HepG2 (cell line): ENCODE measurements at regions not wholly inside any gene's neighbourhood (a gene's known extent, or its start where the extent isn't known, plus 50 kb on each side); places are given as distances from the start of the nearest gene placed in this dataset.
A peak's percentile ranks its signal among the peaks of the same experiment; 100 is the strongest.

Experiments
- ATAC-seq: fragments of 200-7000 bp; cut with Tn5 transposase; 3 replicates; pipeline ENCODE4 v1.9.1; 2020; ENCODE audit warnings: mild to moderate bottlenecking, moderate library complexity
- BruUV-seq: library from RNA; stranded (reverse); fragments of 400-500 nt; replicated peaks from 2 replicates; lab custom pipeline; 2021; lab: Mats Ljungman, UMichigan
- CTCF ChIA-PET: fragments of 300-600 bp; formaldehyde crosslinking; extraction: SDS; loops from one replicate; lab custom pipeline; 2021; ENCODE audit warnings: low total read pairs, inconsistent platforms, low intra/inter-chr PET ratio; lab: Yijun Ruan, JAX
- POLR2A ChIA-PET: fragments of 350-600 bp; sonication (Branson Sonifier 250); formaldehyde crosslinking; loops from one replicate; lab custom pipeline; 2020; ENCODE audit warnings: antibody characterized with exemption, inconsistent platforms; lab: Yijun Ruan, JAX
- DNase-seq: peaks from one replicate; pipeline ENCODE4 v3.0.0-alpha.2; 2015; ENCODE audit warnings: low spot score
- FAIRE-seq: peaks from 3 replicates; lab custom pipeline; 2011; peaks lifted over from hg19 to GRCh38; lab: Jason Lieb, UNC
- H2AFZ ChIP-seq: one replicate; pipeline ENCODE4 v1.6.1; 2011; ENCODE audit warnings: low read length, inconsistent platforms
- H3K27ac ChIP-seq: fragments of 300-600 bp; 3 replicates; pipeline ENCODE4 v1.8.0; 2011; ENCODE audit warnings: mixed run types, mild to moderate bottlenecking, mixed read lengths, low read length, inconsistent platforms; ENCODE audit not compliant: insufficient read depth; ENCODE audit errors: extremely low read length
- H3K27me3 ChIP-seq, 2 experiments: fragments of 200-600 bp in 1 of 2; 2 replicates in 1 of 2; 3 replicates in 1 of 2; pipeline versions ENCODE4 v1.6.0 to v1.8.0; 2011; ENCODE audit warnings: low read length in 2 of 2, mild to moderate bottlenecking in 2 of 2, moderate library complexity in 2 of 2, inconsistent platforms in 1 of 2; ENCODE audit not compliant: insufficient read depth in 2 of 2, control insufficient read depth in 1 of 2
- H3K36me3 ChIP-seq, 2 experiments: fragments of 200-600 bp in 1 of 2; replicated peaks in 1 of 2; 2 replicates in 1 of 2; 3 replicates in 1 of 2; pipeline versions ENCODE4 v1.5.1 to v1.8.0; 2011; ENCODE audit warnings: low read length in 2 of 2, inconsistent platforms in 1 of 2; ENCODE audit not compliant: insufficient read depth in 2 of 2, control insufficient read depth in 1 of 2
- H3K4me1 ChIP-seq: 2 replicates; pipeline ENCODE4 v1.5.1; 2012; ENCODE audit warnings: low read length, inconsistent platforms; ENCODE audit not compliant: insufficient read depth
- H3K4me2 ChIP-seq: 2 replicates; pipeline ENCODE4 v1.6.0; 2011; ENCODE audit warnings: low read depth, low read length, inconsistent platforms
- H3K4me3 ChIP-seq, 3 experiments: fragments of 200-600 bp in 1 of 3; sonication (generic), shearing (Covaris generic) in 1 of 3; replicated peaks in 1 of 3; 2 replicates each; pipeline ENCODE4 v1.5.1; 2011 to 2016; ENCODE audit warnings: low read length in 3 of 3, inconsistent platforms in 2 of 3, low read depth in 2 of 3, mild to moderate bottlenecking in 2 of 3, control low read depth in 1 of 3, mixed read lengths in 1 of 3; ENCODE audit not compliant: insufficient read depth in 1 of 3
- H3K79me2 ChIP-seq: one replicate; pipeline ENCODE4 v1.6.1; 2011; ENCODE audit warnings: low read length, inconsistent platforms; ENCODE audit not compliant: insufficient read depth
- H3K9ac ChIP-seq: 2 replicates; pipeline ENCODE4 v1.6.0; 2011; ENCODE audit warnings: mild to moderate bottlenecking, low read depth, low read length, inconsistent platforms; ENCODE audit not compliant: insufficient read depth
- H3K9me3 ChIP-seq: 2 replicates; pipeline ENCODE4 v1.5.1; 2012; ENCODE audit warnings: mild to moderate bottlenecking, low read length
- H4K20me1 ChIP-seq: 2 replicates; pipeline ENCODE4 v1.6.0; 2011; ENCODE audit warnings: inconsistent platforms, mild to moderate bottlenecking, low read length, moderate library complexity; ENCODE audit not compliant: insufficient read depth
- CENPT ChIP-seq: sonication (generic); formaldehyde crosslinking; IDR thresholded peaks from 2 replicates; pipeline ENCODE4 v1.8.0; 2022; ENCODE audit warnings: low read depth, mild to moderate bottlenecking, moderate library complexity, missing genetic modification reagents
- FOSL2 ChIP-seq: sonication (generic); formaldehyde crosslinking; IDR thresholded peaks from 2 replicates; pipeline ENCODE4 v1.4.0; 2020; ENCODE audit warnings: missing genetic modification reagents
- REL ChIP-seq: sonication (generic); formaldehyde crosslinking; conservative IDR thresholded peaks from 2 replicates; pipeline ENCODE4 v1.8.0; 2022; ENCODE audit warnings: mild to moderate bottlenecking, missing genetic modification reagents, moderate library complexity
- ZNF343 ChIP-seq: sonication (generic); formaldehyde crosslinking; IDR thresholded peaks from 2 replicates; pipeline ENCODE4 v1.4.0; 2020; ENCODE audit warnings: mild to moderate bottlenecking, missing genetic modification reagents
- ZNF577 ChIP-seq: sonication (generic); formaldehyde crosslinking; IDR thresholded peaks from 2 replicates; pipeline ENCODE4 v1.4.0; 2020; ENCODE audit warnings: mild to moderate bottlenecking, low read depth, missing genetic modification reagents, borderline replicate concordance
- ZNF737 ChIP-seq: sonication (generic); formaldehyde crosslinking; IDR thresholded peaks from 2 replicates; pipeline ENCODE4 v1.5.0; 2020; ENCODE audit warnings: missing genetic modification reagents, mild to moderate bottlenecking, borderline replicate concordance
- ZNF768 ChIP-seq: sonication (generic); formaldehyde crosslinking; IDR thresholded peaks from 2 replicates; pipeline ENCODE4 v1.4.0; 2020; ENCODE audit warnings: missing genetic modification reagents
- WGBS: methylation state at CpG from one replicate; pipeline ENCODE4 v1.1.6; 2017; ENCODE audit warnings: low lambda C conversion rate; 5-methylcytosine and 5-hydroxymethylcytosine counted together
- in situ Hi-C: cut with HindIII; loops from 2 replicates; pipeline ENCODE4 v1.10.0; 2017; ENCODE audit warnings: low pct_unique_long_range_greater_than_20kb; ENCODE audit not compliant: extremely low pct_ligation_motif_present
- intact Hi-C: fragments of 100-400 bp; cut with micrococcal nuclease; formaldehyde crosslinking; loops from one replicate; pipeline ENCODE4 v1.10.0; 2022; ENCODE audit not compliant: unreplicated experiment
- TF ChIP-seq, protein P1 (sequence below): sonication (generic); formaldehyde crosslinking; IDR thresholded peaks from 2 replicates; pipeline ENCODE4 v1.9.0; 2021; ENCODE audit warnings: missing genetic modification reagents, mild to moderate bottlenecking, borderline replicate concordance
- TF ChIP-seq, protein P2 (sequence below): sonication (generic); formaldehyde crosslinking; IDR thresholded peaks from 2 replicates; pipeline ENCODE4 v1.5.0; 2020; ENCODE audit warnings: missing genetic modification reagents, mild to moderate bottlenecking, borderline replicate concordance
- TF ChIP-seq, protein P3 (sequence below): sonication (generic); formaldehyde crosslinking; IDR thresholded peaks from 2 replicates; pipeline ENCODE4 v1.4.0; 2020; ENCODE audit warnings: missing genetic modification reagents, borderline replicate concordance

DNA sequence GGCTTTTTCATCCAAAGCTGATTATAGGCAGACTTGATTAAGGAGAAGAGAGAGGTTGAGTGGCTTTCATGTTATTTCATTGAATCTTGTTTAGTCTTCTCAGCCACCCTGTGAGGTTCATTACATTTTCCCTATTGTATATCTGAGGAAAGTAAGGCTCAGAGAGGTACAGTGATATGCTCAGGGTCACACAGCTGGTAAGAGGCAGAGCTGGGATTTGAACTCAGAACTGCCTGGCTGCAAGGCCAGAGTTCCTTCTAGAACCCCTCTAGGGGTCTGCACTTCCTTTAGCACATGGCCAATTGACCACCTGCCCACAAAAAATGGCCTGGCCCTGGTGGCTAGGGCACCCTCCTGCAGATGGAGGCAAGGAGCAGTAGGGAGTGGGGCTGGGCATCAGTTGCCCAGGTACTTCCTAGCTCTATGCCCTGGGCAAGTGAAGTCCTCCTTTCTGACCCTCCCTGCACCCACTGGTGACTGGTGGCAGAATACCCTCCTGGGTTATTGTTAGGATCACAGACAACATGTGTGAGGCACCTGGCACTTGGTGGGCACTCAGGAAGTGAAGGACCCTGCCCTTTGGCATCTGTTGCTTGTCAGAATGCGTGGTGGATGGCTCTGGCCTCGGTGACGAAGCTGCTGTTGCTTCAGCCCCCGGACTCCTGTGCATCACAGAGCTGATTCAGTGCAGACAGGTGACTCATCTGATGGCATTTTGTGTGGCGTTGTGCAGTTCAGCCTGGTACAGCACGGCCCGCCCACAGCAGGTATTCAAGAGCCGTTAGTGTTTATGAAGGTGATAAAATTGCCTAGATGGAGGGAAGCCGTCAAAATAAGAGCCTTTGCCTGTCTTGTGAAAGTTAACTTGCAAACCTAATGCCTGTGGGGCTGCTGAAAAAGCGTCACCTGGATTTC is 115.8 kb downstream of the SLC25A47 start:
- no peaks in the 10 kb centered on the region for H3K27me3 ChIP-seq
- 42% methylated on average over 6 of the region's 10 CpGs for WGBS
- TF ChIP-seq ZNF768 (CRISPR knock-in tag), result peak; percentile 61
- peak; percentile 60 for TF ChIP-seq FOSL2 (CRISPR knock-in tag)
- no peak for TF ChIP-seq ZNF737 (CRISPR knock-in tag)
- peaks cover 23% of the 10 kb centered on the region for H3K4me1 ChIP-seq
- peak; percentile 23 for DNase-seq
- no peaks in the 10 kb centered on the region for H3K79me2 ChIP-seq
- ATAC-seq, result no peak
- in situ Hi-C loops, result no loop called here
- BruUV-seq, result no TSS peak
- no peak overlapping the region for H3K4me3 ChIP-seq
- H3K27ac ChIP-seq, result no peak overlapping the region
- no peaks in the 10 kb centered on the region for H3K36me3 ChIP-seq
- no peaks in the 10 kb centered on the region for H3K9me3 ChIP-seq
- intact Hi-C loops, result no loop called here
- FAIRE-seq, result no peak
- POLR2A ChIA-PET, result no interaction called here
- CTCF ChIA-PET, result interaction anchor here (2.0 kb wide), 1 partner anchor 207 kb away, joined by 15 read pairs; no protein-coding TSS in a partner anchor
- H4K20me1 ChIP-seq, result no peaks in the 10 kb centered on the region
- H3K9ac ChIP-seq, result no peak overlapping the region
- no peak overlapping the region for H2AFZ ChIP-seq
- H3K4me2 ChIP-seq, result no peak overlapping the region

DNA sequence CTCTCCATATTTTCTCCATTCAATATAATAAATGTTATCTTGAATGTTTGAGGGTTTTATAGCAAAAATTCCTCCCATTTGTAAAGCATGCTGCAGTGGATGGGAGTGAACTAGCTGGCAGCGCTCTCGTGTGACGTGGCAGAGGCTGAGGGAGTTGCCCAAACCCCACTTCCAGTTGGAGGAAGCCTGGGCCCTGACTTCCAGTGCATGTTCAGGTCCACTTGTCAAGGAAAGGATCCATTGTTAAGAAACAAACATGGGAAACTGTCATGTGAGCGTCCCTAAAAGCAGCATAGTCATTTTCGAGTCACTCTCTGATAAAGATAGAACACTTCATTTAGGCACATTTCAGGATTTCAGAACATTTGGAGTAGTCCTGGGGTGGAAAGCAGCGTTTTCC is 116.6 kb downstream of the SLC25A47 start:
- Histone ChIP-seq H3K27me3 (no peaks in the 10 kb centered on the region), H3K9me3 (no peaks in the 10 kb centered on the region), H3K4me2 (no peak overlapping the region), H3K36me3 (no peaks in the 10 kb centered on the region), H3K27ac (no peak overlapping the region), H3K4me1 (peaks cover 23% of the 10 kb centered on the region), H3K79me2 (no peaks in the 10 kb centered on the region), H3K4me3 (no peak overlapping the region), H4K20me1 (no peaks in the 10 kb centered on the region), H2AFZ (no peak overlapping the region), H3K9ac (no peak overlapping the region)
- 67% methylated on average over 6 of the region's 6 CpGs for WGBS
- ChIA-PET POLR2A (no interaction called here), CTCF (interaction anchor here (2.0 kb wide), 1 partner anchor 206 kb away, joined by 15 read pairs; no protein-coding TSS in a partner anchor)
- BruUV-seq, result no TSS peak
- FAIRE-seq, result no peak
- in situ Hi-C loops (no loop called here), intact Hi-C loops (loop anchor here (1.0 kb wide), 1 partner anchor 206 kb away; no protein-coding TSS in a partner anchor)
- no peak for ATAC-seq
- no peak for DNase-seq
- TF ChIP-seq, protein P1, sequence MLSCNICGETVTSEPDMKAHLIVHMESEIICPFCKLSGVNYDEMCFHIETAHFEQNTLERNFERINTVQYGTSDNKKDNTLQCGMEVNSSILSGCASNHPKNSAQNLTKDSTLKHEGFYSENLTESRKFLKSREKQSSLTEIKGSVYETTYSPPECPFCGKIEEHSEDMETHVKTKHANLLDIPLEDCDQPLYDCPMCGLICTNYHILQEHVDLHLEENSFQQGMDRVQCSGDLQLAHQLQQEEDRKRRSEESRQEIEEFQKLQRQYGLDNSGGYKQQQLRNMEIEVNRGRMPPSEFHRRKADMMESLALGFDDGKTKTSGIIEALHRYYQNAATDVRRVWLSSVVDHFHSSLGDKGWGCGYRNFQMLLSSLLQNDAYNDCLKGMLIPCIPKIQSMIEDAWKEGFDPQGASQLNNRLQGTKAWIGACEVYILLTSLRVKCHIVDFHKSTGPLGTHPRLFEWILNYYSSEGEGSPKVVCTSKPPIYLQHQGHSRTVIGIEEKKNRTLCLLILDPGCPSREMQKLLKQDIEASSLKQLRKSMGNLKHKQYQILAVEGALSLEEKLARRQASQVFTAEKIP (CRISPR knock-in tag), result no peak
- no peak for TF ChIP-seq REL
- TF ChIP-seq ZNF343 (CRISPR knock-in tag), result no peak
- TF ChIP-seq, protein P2, sequence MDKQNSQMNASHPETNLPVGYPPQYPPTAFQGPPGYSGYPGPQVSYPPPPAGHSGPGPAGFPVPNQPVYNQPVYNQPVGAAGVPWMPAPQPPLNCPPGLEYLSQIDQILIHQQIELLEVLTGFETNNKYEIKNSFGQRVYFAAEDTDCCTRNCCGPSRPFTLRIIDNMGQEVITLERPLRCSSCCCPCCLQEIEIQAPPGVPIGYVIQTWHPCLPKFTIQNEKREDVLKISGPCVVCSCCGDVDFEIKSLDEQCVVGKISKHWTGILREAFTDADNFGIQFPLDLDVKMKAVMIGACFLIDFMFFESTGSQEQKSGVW, result no peak
- TF ChIP-seq CENPT (CRISPR knock-in tag), result no peak
- TF ChIP-seq ZNF577 (CRISPR knock-in tag), result no peak
- TF ChIP-seq, protein P3, sequence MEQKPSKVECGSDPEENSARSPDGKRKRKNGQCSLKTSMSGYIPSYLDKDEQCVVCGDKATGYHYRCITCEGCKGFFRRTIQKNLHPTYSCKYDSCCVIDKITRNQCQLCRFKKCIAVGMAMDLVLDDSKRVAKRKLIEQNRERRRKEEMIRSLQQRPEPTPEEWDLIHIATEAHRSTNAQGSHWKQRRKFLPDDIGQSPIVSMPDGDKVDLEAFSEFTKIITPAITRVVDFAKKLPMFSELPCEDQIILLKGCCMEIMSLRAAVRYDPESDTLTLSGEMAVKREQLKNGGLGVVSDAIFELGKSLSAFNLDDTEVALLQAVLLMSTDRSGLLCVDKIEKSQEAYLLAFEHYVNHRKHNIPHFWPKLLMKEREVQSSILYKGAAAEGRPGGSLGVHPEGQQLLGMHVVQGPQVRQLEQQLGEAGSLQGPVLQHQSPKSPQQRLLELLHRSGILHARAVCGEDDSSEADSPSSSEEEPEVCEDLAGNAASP (CRISPR knock-in tag), result no peak
